DND-41 (cell line): ENCODE measurements at regions not wholly inside any gene's neighbourhood (a gene's known extent, or its start where the extent isn't known, plus 50 kb on each side); places are given as distances from the start of the nearest gene placed in this dataset.

Experiments
- CTCF ChIP-seq: IDR thresholded peaks from 2 replicates; pipeline ENCODE4 v1.5.1; 2012; ENCODE audit warnings: borderline replicate concordance, low read length, moderate library complexity, mild to moderate bottlenecking; ENCODE audit not compliant: poor library complexity, severe bottlenecking; ENCODE audit errors: extremely low read depth
- EZH2 ChIP-seq: IDR thresholded peaks from 3 replicates; pipeline ENCODE4 v1.6.1; 2012; ENCODE audit warnings: borderline replicate concordance, low read depth, mild to moderate bottlenecking, moderate library complexity, low read length, inconsistent platforms; ENCODE audit not compliant: severe bottlenecking

- TF ChIP-seq CTCF (no peak), EZH2 (no peak)
These were observed 318.3 kb upstream of the ZMIZ1 start for GRCh38 chr10:78750418-78750817.
